Pons (tissue), 1 donor: ENCODE measurements at regions not wholly inside any gene's neighbourhood (a gene's known extent, or its start where the extent isn't known, plus 50 kb on each side); places are given as distances from the start of the nearest gene placed in this dataset.

Source experiments
- DNase-seq: peaks from one replicate; pipeline ENCODE4 v3.0.0-alpha.2; 2016; ENCODE audit warnings: low spot score

DNA sequence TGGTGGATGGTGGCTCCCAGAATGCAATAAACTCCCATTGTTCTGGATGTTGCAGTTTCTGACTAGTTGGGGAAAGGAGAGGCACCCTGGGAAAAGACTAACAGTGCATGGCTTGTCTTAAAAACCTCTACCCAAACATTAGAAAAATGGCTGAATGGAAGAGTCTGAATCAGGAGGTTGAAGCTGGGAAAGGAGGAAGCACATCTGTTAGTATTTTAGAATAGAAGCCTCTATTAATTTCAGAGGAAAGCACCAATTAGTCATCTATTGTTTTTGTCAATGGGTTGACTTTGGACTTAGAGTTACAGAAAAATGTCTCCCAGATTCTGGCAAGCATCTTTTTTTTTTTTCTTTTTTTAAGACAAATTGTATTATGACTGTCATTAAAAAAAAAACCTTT, 56.1 kb upstream of the ELMO1 start:
- DNase-seq = peak; percentile 70

DNA sequence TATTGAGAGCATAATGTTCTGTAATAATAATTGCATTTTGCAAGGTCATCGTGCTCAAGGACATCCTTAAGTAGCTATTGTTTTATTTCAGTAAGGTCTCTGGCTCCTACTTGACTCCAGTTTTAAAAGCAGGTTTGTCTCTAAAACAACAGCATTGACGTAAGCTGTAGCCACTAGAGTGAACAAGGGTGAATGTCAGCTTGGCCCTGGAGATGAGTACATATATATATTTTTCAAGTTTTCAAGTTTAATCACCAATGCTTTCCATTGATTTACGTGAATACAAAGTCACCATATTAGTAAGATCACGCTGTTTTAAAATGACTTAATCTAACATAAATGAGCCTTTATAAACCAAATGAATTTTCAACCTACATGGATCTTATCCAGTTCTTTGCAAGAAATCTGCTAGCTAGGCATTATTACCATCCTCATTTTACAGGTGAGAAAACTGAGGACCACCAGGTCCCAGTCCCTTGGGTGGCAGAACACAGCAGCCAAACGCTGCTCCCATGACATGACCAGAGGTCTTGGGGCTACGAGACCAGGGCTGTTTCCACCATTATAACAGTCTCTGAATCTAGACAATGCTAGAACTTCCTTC, 57.2 kb upstream of the ELMO1 start:
- no peak for DNase-seq

DNA sequence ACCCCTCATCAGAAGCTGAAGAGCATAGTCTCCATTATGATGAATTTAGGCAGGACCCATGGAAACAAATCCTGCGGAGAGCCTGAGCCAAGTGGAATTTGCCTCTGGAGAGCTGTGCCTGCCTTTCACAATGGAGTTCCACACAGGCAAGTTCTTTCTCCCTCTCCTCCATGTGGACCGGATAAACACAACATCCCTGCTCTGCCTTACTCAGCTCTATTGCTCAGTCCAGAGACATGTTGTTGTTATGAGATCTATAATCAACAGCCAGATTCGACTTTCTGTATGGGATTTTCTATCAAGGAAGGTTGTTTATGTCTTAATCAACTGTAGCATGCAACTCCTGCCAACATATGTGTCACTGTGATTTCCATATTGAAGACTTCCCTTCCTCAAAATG, 59.5 kb upstream of the ELMO1 start:
- peak; percentile 64 for DNase-seq

DNA sequence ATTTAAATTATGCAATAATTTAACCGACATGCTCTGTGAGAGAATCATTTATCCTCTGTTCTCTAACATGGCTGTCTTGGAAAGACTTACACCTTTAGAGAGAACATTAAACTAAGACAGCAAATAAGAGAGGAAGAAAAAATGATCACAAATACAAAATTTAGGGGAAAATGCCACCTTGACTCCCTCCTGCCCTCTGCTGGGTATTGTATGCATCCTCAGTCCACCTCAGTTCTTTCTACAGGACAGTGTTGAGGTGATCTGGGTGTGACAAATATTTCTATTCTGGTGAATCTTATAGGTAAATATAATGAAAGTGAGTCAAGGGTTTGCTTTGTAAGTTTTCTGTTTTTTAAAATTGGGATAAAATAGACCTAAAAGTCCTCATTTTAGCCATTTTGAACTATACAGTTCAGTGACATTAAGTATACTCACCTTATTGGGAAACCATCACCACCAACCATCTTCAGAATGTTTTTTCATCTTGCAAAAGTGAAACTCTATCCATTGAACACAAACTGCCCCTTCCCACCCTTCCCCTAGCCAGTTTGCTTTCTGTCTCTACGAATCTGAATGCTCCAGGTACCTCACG, 61.5 kb upstream of the ELMO1 start:
- peak; percentile 60 for DNase-seq

DNA sequence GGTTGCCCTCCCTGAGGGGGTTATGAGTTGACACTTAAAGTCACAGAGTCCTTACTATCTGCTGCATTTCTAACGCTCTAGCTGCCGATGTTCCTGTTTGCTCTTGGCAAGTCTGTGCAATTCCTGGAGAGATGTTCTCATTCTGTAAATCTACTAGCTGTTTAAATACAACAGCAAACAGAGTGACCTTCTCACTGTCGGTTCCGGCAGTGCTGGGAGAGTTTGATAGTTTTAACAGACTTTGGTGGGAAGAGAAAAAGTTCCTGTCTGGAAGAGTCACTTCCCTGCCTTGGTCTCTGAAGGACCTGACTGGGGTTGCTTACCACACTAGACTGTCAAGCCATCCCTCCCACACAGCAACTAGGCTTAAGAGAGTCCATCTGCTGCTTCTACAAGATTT, 63.3 kb upstream of the ELMO1 start:
- DNase-seq = no peak

DNA sequence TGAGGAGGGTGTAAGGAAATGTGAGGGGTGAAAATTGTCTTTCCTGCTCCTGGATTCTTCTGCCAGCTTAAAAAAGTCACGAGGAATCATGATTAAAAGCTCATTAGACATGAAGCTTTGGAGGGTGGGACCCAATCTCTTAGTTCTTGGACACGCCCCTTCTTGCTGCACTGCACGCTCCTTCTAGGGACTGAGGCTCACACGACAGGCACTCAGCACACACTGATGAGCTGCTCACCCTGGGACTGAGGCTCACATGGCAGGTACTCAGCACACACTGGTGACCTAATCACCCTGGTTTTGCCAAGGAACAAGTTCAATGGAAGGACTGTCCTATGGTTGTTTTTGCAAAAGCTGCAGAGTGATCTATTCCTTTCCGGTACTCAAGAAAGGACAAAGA, 65.8 kb upstream of the ELMO1 start:
- DNase-seq = no peak

DNA sequence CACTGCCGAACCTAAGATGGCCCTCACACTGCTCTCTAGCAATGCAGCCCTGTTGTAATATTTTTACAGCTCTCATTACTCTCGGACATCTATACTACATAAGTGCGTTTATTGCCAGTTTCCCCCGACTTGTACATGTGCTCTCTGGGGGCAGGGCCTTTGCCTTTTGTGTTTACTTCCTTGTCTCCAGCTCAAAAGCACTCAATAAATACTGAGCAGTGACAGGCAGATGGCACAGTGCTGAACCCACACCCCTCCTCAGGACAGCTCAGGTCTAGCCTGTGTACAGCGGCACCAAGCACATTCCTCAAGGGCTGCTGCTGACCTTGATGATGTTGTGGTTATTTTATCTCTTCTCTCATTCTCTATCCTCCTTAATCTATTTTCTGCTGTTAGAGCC, 68.0 kb upstream of the ELMO1 start:
- DNase-seq = no peak

DNA sequence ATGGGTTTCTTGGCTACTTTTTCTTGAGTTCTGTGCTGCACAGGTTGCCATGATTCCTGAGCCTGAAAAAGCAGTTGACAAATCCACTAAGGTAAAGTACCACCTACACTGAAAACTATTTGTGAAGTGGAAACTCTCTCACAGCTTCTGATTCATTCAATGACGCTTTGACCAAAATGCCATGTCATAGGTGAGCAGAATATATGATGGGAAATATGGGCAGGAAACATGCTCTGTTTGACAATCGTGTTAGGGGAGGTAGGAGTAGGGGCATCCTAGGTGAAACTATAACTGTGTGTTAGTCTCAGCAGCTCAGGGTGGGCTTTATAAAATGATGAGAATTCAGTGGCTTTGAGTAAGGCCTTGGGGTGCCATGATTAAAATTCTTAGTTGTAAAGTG, 69.6 kb upstream of the ELMO1 start:
- no peak for DNase-seq

DNA sequence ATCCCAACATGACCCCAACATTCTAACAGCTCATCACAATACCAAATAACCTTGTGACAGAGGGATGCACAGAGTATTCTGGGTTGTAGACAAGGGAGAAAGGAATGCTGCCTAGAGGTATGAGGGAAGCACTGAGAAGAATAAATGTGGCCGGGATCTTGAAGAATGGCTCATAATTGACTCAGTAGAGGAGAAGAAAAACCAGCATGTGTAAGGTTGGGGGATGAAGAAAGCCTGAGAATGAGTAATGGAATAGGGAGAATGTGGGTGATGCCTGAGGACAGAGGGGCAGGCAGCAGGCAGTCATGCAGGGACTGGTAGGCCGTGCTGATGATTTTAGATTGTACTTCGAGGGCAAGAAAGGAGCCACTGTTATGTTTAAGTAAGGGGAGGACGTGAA, 75.4 kb upstream of the ELMO1 start:
- no peak for DNase-seq

DNA sequence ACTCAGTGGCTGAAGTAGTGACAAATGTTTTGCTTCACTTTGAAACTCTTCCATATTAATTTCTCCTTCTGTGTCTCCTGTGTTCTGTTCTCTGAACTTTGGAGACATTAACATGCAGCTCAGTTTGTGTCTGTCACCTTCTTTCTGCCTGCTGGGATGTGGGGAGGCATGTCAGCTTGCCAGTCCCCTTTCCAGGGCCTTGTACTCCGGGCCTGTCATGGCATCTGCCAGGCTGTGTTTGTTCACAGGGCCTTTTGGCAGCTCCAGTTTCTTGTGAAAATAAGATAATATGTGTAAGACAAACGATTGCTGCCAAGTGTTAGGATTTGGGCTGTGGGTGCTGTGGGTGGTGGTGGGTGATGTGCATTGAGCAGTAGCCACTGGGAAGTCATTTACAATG, 76.1 kb upstream of the ELMO1 start:
- DNase-seq = no peak

DNA sequence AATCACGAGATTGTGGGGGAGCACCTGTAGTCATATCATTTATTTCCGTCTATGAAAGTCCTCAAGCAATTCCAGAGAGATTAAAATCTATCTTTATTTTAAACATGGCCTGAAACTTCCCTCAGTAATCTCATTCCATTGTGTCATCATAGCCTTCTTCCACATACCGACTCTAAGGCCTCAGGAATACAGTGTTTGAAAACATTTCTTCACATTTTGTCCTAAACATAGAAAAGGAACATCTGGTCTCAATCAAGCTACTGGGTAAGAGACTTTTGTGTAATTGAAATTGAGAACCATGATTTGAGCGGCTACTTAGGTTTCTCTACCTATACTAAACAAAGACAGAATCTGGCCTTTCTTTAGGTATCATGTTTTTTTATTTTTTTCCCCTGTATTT, 78.0 kb upstream of the ELMO1 start:
- no peak for DNase-seq

DNA sequence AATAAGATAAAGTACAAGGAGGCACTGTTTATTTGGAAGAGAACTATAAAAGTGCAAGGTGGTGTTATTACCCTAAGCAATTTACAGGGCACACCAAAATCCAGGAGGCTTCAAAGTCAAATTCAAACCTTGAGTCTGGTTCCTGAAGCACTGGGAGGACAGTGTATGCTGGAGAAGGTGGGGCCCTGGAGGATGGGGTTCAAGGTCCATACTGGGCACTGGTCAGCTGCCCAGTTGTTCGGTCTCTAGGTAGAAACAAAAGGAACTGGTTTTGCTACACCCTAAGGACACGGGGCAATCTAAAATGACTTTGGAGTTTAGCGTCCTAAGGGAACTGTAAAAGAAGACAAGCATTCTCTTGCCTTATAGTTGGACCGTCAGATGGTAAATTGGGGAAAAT, 78.4 kb upstream of the ELMO1 start:
- no peak for DNase-seq

DNA sequence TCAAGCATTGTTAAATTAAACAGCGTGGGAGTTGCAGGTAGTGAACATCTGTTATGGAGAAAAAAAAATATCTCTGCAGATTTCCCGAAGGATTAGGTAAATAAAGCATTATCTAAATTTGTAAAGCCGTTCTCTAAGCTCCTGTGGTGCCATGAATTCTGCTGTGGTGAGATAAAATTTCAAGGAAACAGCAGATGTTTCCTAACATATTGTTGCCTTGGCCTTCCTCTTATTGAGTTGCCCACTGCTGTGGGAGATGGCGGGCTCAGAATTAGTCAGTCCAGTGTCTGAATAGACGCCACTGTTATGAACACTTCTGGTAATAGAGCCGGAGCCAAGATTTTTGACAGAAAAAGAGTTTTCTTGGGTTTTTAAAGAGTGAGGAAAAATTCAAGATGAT, 82.6 kb upstream of the ELMO1 start:
- DNase-seq = no peak

DNA sequence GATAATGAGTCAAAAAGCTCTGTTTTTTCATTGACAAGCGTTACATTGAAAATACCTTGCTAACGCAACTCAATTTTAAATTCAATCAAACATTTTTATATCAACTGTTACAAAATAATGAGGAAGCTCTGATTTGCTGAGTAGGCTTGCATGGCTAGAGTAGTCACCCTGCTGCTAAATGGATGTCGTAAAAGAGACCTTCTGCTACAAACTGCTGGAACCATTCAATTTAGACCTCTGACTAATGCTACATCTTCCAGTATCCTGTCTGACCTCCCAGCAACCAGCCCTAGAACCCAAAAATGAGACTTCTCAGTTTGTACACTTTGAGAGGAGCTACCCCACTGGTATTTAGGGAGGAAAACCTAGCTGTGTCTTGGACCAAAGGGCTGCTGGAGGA, 84.0 kb upstream of the ELMO1 start:
- DNase-seq = no peak

DNA sequence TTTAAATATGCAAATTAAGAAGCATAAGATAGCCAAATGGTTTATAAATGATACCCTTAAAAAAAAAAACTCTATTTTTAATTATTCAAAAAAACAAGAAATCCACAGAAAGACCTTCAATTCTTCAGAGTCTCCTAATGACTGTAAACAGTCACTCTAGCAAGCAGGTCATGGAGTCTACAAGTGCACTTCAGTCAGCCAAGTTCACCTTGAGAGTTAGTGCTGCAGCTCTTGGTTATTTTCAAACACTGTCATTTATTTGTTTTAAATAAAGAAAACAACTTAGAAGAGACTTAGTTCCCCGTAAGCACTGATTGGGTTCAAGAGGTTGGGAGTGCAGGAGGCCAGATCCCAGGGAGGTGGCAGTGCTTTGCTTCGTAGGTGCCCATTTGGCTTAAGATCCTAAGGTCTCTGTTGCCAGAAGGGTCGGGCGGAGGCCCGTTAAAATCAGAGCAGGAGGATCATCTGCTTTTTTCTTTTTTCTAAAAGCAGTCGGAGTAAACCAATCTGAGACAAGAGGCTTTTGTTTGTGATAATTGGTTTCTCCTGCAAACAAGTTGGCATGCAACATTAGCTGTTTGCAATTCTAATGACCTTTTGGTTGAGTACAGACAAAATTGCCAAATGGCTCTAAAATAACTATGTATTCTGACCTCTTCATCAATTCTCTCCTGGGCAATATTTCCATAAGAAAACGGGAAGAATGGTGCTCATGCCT, 86.4 kb upstream of the ELMO1 start:
- peak; percentile 85 for DNase-seq

DNA sequence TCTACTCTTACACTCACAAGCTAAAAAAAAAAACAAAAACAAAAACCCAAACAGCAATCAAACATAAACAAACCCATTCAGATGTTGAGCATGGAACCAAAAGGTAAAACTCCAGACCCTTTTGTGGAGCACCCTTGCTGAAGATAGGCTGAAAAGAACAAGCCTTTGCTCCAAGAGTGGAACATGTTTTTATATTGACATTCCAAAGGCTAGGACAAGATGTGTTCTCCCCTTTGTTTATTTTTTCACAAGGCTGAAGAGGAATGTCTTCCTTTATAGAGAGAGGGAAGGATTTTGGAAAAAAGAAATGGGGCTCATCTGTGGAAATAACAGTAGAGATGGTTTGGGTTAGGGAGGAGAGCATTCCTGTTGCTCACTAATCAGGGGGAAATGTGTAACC, 87.2 kb upstream of the ELMO1 start:
- DNase-seq = no peak

DNA sequence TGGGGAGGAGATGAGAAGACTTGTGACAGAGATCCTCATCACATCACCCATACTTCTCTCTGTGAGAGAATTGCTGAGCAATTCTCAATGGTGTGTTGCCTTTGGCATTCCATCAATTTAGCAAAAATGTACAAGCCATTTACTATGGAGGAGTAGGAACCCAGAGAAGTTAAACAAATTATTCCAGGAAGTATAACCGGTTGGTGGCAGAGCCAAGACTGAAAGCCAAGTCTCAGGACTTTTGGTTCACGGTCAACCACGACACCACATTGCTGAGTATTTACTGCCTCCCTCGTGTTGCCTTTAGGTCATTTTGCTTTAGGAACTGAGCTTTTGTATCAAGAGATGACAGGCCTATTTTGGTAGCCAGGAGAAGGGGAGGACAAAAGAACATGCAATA, 88.0 kb upstream of the ELMO1 start:
- no peak for DNase-seq

DNA sequence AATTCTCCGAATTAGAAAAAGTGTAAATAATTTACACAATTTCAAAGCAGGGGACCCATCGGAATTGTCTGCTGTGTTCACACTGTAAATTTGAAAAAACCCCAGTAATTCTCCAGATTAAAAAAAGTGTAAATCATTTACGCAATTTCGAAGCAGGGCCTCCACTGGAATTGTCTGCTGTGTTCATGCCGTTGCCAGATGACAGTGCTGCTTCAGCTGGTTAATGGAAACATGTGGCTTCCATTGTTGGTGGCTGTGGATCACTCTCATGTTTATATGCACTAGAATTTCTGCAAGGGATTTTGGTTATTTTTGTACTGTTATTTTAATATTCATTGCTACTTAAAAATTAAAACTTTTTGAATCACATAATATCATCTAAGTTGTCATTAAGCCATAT, 88.8 kb upstream of the ELMO1 start:
- no peak for DNase-seq

DNA sequence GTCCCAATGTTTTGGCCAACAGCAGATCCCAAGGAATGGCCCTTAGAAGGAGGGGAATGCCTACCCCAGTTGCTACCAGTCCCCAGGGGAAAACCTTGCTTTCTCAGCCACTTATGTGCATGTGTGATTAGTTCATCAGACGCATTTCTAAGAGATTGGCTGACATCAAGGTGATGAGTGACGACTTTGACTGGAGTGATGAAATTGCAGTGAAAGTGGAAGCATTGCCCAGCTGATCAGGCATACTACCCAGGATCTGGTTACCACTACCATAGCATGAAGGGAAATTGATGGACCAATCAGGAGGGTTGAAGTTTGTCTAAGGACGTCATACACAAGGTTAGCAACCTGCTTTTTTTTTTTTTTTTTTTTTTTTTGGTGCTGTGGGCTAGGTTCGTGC, 90.3 kb upstream of the ELMO1 start:
- no peak for DNase-seq

DNA sequence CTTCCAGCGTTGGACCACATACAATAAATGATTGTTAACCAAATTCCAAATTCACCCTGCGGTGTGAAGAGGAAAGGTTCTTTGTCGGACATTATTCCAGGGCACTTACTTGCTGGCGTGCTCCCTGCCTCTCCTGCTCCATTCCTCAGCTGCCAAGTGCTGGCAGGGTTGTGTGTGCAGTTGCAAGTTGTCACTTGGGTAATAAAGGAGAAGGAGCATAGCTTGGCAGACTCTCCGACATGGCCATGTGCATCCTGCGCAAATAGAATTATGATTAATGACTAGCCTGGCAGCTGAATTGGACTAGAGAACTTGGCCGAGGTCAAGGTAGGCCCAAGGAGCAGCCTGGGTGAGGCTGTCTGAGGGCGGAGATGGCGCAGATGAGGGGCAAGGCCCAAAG, 92.3 kb upstream of the ELMO1 start:
- DNase-seq = peak; percentile 40

DNA sequence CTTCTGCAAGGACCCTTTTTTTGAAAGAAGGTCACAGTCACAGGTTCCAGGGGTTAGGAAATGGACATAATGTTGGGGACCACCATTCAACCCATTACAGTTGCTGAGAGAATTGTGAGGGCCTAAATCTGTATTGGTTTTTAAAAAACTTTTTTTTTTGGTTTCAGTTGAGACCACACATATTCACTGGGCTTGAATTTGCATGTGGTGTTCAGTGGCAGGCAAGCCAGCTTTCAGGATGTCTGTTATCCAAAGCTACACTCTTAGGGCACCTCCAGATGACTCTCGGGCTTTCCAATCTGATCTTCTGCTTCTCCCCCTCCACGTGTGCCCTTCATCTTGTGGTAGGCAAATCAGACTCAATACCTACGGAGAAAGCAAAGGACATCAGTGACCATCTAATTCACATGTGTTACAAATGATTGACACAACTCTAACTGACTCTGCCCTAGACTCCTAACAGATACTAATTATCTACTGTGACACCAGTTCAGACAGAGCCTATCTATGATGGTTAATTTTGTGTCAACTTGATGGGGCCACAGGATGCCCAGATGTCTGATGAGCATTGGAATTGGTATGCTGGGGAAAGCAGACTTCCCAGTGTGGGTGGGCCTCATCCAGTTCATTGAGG, 93.3 kb upstream of the ELMO1 start:
- DNase-seq = no peak

DNA sequence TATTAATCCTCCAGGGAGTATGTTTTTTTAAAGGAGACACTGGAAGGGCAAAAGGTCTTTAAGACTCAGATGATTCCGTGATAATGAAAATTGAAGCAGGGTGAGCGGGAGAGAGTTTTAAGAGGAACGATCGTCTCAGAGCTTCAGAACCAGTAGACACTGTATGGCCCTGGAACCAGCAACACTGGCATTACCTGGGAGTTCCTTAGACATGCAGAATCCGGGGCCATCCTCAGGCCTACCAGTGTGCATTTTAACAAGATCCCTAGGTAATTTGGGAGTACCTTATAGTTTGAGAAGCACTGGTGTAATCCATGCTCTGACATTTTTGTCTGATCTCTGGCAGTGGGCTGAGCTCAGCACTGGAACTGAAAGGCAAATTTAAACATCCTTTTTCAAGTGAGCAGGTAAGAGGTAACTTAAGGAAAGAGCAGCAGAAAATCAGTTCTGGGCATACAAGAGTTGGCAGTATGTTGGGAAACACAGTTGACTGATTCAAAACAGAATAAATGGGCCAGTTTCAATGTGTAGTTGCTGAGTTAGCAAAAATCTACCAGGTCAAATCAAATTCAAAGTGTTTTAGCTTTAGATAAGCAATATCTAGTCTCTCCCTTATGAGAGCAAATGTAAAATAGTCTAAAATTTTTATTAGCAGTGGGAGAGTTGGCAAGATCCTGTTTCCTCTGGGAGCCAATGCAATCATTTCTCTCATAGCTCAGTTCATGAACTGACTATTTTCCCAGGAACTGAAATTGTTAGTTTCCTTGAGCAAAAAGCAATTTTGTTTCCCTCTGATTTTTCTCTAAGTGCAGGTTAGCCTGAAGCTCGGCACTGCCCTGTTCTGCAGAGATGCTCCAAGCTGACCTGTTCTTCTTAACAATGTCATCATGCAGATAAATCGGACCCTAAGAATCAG, 97.2 kb upstream of the ELMO1 start:
- DNase-seq = no peak
